UCSD-AML1 (cell line): ENCODE measurements at regions not wholly inside any gene's neighbourhood (a gene's known extent, or its start where the extent isn't known, plus 50 kb on each side); places are given as distances from the start of the nearest gene placed in this dataset.
"Not testable (repeated sequence)": the region's sequence is repeated elsewhere in the genome, so short reads cannot be mapped to it uniquely, and the experiment has no call there.

Experiments
- DNase-seq: peaks from one replicate; lab custom pipeline; 2025; ENCODE audit not compliant: unreplicated experiment; lab: John Stamatoyannopoulos, UW

GRCh38 chr13:43946281-43946680 is 66.6 kb downstream of the LACC1 start:
- no peak for DNase-seq

GRCh38 chr13:43947897-43948458 is 68.3 kb downstream of the LACC1 start:
- DNase-seq, result no peak

- DNase-seq, result no peak
Measured at GRCh38 chr13:43953370-43953769, 73.7 kb downstream of the LACC1 start.

GRCh38 chr13:43956975-43957374 is 77.3 kb downstream of the LACC1 start:
- not testable (repeated sequence) for DNase-seq

- no peak for DNase-seq
Measured at GRCh38 chr13:43959291-43959690, 79.6 kb downstream of the LACC1 start.

- DNase-seq, result no peak
Measured at GRCh38 chr13:43961909-43962308, 82.2 kb downstream of the LACC1 start.

GRCh38 chr13:43963726-43964125 is 84.0 kb downstream of the LACC1 start:
- no peak for DNase-seq

GRCh38 chr13:43964698-43965458 is 85.2 kb downstream of the LACC1 start:
- DNase-seq, result no peak

- no peak for DNase-seq
Measured at GRCh38 chr13:43965459-43965845, 85.7 kb downstream of the LACC1 start.

GRCh38 chr13:43968251-43968942 is 88.7 kb downstream of the LACC1 start:
- not testable (repeated sequence) for DNase-seq

- DNase-seq, result not testable (repeated sequence)
Measured at GRCh38 chr13:43968943-43969690, 89.4 kb downstream of the LACC1 start.

GRCh38 chr13:43969919-43970318 is 90.2 kb downstream of the LACC1 start:
- not testable (repeated sequence) for DNase-seq

GRCh38 chr13:43970520-43971242 is 91.0 kb downstream of the LACC1 start:
- not testable (repeated sequence) for DNase-seq

- not testable (repeated sequence) for DNase-seq
Measured at GRCh38 chr13:43971324-43971723, 91.6 kb downstream of the LACC1 start.

- no peak for DNase-seq
Measured at GRCh38 chr13:43977911-43978310, 98.2 kb downstream of the LACC1 start.

GRCh38 chr13:43978688-43979087 is 99.0 kb downstream of the LACC1 start:
- DNase-seq, result no peak

GRCh38 chr13:43979492-43979891 is 99.8 kb downstream of the LACC1 start:
- DNase-seq, result no peak

- no peak for DNase-seq
Measured at GRCh38 chr13:43980587-43980986, 100.9 kb downstream of the LACC1 start.

- DNase-seq, result no peak
Measured at GRCh38 chr13:43981091-43981490, 101.4 kb downstream of the LACC1 start.

- no peak for DNase-seq
Measured at GRCh38 chr13:43981512-43982301, 102.0 kb downstream of the LACC1 start.
